Cardiac fibroblast (primary cell): ENCODE measurements at regions not wholly inside any gene's neighbourhood (a gene's known extent, or its start where the extent isn't known, plus 50 kb on each side); places are given as distances from the start of the nearest gene placed in this dataset.

Source experiments
- DNase-seq, 2 donors: peaks; one replicate each; pipeline versions ENCODE4 v3.0.0 to v3.0.0-alpha.2; 2010; ENCODE audit warnings: low read depth in 2 of 2
- H3K4me3 ChIP-seq, 2 donors: replicated peaks in 1 of 2; 1 replicate in 1 of 2; 2 replicates in 1 of 2; pipeline ENCODE4 v1.5.1; 2011; ENCODE audit warnings: low read depth in 2 of 2, low read length in 2 of 2, mild to moderate bottlenecking in 2 of 2, moderate library complexity in 1 of 2
- CTCF ChIP-seq: IDR thresholded peaks from one replicate; pipeline ENCODE4 v1.5.1; 2011; ENCODE audit warnings: low read depth, mild to moderate bottlenecking, low read length, inconsistent platforms

DNA sequence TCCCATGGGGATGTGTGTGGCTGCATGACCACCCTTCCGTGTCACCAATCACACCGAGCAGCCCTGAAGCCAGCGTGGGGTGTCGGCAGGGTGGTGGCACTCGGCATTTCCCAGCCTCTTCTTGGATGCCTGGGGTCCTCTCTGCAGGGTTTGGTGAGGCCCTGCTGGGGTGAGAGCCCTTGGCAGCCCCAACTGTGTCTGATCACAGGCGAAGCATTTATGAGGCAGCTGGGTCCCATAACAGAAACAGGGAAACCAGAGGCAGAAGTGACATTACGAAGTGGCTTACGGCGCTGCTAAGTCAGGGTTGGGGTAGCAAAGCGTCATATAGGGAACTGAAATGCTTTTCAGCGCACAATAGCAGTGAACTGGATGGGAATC is 92.3 kb upstream of the SEPTIN5 start:
- no peak for TF ChIP-seq CTCF
- DNase-seq, result no peak
- H3K4me3 ChIP-seq, result no peak overlapping the region

GRCh38 chr22:19625331-19626041 is 88.8 kb upstream of the SEPTIN5 start:
- no peak for TF ChIP-seq CTCF
- H3K4me3 ChIP-seq, result no peak overlapping the region
- no peak for DNase-seq

GRCh38 chr22:19626042-19626587 is 88.2 kb upstream of the SEPTIN5 start:
- no peak for DNase-seq
- TF ChIP-seq CTCF, result no peak
- no peak overlapping the region for H3K4me3 ChIP-seq

- TF ChIP-seq CTCF, result no peak
- no peak for DNase-seq
Observed at GRCh38 chr22:19626666-19627065, 87.6 kb upstream of the SEPTIN5 start.

DNA sequence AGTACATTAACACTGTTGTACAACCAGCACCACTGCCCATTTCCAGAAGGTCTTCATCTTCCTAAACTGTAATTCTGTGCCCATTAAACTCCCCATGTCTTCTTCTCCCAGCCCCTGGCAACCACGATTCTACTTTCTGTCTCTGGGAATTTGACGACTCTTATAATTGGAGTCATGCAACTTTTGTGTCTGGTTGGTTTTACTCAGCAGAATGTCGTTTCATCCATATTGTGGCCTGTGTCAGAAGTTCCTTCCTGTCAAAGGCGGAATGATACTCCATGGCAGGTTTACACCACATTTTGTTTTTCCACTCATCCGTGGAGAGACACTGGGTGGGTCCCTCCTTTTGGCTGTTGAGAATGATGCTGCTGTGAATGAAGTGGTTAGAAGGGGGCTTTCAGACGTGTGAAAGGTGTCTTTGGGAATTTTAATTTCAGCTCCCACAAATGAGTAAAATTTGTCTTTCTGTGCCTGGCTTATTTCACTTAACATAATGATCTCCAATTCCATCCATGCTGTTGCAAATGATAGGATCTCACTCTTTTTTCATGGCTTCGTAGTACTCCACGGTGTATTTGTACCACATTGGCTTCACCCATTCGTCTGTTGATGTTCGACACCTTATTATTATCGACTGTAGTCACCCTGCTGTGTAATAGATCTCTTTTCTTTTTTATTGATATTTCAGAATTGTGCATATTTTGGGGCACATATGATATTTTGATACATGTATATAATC is 86.1 kb upstream of the SEPTIN5 start:
- DNase-seq, result no peak
- no peak for TF ChIP-seq CTCF
- H3K4me3 ChIP-seq, result no peak overlapping the region

More at GRCh38 chr22:19626666-19627065, 87.6 kb upstream of the SEPTIN5 start:
- H3K4me3 ChIP-seq, result no peak overlapping the region

- DNase-seq, result no peak
- H3K4me3 ChIP-seq, result no peak overlapping the region
- TF ChIP-seq CTCF, result no peak
Observed at GRCh38 chr22:19629331-19629719, 85.0 kb upstream of the SEPTIN5 start.
